HL-60 (cell line): ENCODE measurements at regions not wholly inside any gene's neighbourhood (a gene's known extent, or its start where the extent isn't known, plus 50 kb on each side); places are given as distances from the start of the nearest gene placed in this dataset.
A peak's percentile ranks its signal among the peaks of the same experiment; 100 is the strongest.
"Not testable (repeated sequence)": the region's sequence is repeated elsewhere in the genome, so short reads cannot be mapped to it uniquely, and the experiment has no call there.

Experiments
- DNase-seq, 2 experiments: peaks; one replicate each; pipeline ENCODE4 v3.0.0-alpha.2; 2010 to 2020; ENCODE audit warnings: low read depth in 1 of 2, low spot score in 1 of 2
- H3K27ac ChIP-seq: fragments of 250-450 bp; sonication (Bioruptor Pico); replicated peaks from 2 replicates; pipeline ENCODE4 v1.5.1; 2020; ENCODE audit warnings: mild to moderate bottlenecking, moderate library complexity
- H3K27me3 ChIP-seq: fragments of 250-450 bp; sonication (Bioruptor Pico); 2 replicates; pipeline ENCODE4 v1.5.1; 2021; ENCODE audit warnings: mild to moderate bottlenecking, moderate library complexity; ENCODE audit not compliant: insufficient read depth, poor library complexity, severe bottlenecking
- H3K4me3 ChIP-seq: replicated peaks from 2 replicates; pipeline ENCODE4 v1.5.1; 2011; ENCODE audit warnings: mild to moderate bottlenecking, control low read depth, low read length; ENCODE audit not compliant: insufficient read depth
- GABPA ChIP-seq: IDR thresholded peaks from 2 replicates; pipeline ENCODE4 v1.6.1; 2012; ENCODE audit warnings: low read depth
- POLR2AphosphoS5 ChIP-seq: IDR thresholded peaks from 2 replicates; pipeline ENCODE4 v1.6.1; 2012; ENCODE audit warnings: low read depth
- REST ChIP-seq: IDR thresholded peaks from 2 replicates; pipeline ENCODE4 v1.6.1; 2012; ENCODE audit warnings: low read depth; ENCODE audit not compliant: insufficient replicate concordance
- SPI1 ChIP-seq: IDR thresholded peaks from 2 replicates; pipeline ENCODE4 v1.6.1; 2012; ENCODE audit warnings: low read depth, mild to moderate bottlenecking, borderline replicate concordance
- TF ChIP-seq, protein P1 (sequence below): IDR thresholded peaks from one replicate; pipeline ENCODE4 v1.5.1; 2011; ENCODE audit warnings: low read length, control low read depth, inconsistent platforms; ENCODE audit not compliant: insufficient read depth

GRCh38 chr1:103274886-103275285, 166.6 kb upstream of the COL11A1 start:
- H3K27me3 ChIP-seq: no peaks in the 10 kb centered on the region
- no peak for DNase-seq
- TF ChIP-seq, protein P1, sequence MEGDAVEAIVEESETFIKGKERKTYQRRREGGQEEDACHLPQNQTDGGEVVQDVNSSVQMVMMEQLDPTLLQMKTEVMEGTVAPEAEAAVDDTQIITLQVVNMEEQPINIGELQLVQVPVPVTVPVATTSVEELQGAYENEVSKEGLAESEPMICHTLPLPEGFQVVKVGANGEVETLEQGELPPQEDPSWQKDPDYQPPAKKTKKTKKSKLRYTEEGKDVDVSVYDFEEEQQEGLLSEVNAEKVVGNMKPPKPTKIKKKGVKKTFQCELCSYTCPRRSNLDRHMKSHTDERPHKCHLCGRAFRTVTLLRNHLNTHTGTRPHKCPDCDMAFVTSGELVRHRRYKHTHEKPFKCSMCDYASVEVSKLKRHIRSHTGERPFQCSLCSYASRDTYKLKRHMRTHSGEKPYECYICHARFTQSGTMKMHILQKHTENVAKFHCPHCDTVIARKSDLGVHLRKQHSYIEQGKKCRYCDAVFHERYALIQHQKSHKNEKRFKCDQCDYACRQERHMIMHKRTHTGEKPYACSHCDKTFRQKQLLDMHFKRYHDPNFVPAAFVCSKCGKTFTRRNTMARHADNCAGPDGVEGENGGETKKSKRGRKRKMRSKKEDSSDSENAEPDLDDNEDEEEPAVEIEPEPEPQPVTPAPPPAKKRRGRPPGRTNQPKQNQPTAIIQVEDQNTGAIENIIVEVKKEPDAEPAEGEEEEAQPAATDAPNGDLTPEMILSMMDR: no peak
- TF ChIP-seq SPI1 (no peak), POLR2AphosphoS5 (no peak), GABPA (no peak), REST (no peak)
- H3K4me3 ChIP-seq: no peak overlapping the region
- H3K27ac ChIP-seq: no peak overlapping the region

- Histone ChIP-seq H3K27ac (no peak overlapping the region), H3K4me3 (no peak overlapping the region), H3K27me3 (no peaks in the 10 kb centered on the region)
- DNase-seq: no peak
- TF ChIP-seq POLR2AphosphoS5 (no peak), SPI1 (no peak), GABPA (no peak), REST (no peak)
- TF ChIP-seq, protein P1: no peak
Observed at GRCh38 chr1:103273106-103273505, 164.8 kb upstream of the COL11A1 start.

DNA sequence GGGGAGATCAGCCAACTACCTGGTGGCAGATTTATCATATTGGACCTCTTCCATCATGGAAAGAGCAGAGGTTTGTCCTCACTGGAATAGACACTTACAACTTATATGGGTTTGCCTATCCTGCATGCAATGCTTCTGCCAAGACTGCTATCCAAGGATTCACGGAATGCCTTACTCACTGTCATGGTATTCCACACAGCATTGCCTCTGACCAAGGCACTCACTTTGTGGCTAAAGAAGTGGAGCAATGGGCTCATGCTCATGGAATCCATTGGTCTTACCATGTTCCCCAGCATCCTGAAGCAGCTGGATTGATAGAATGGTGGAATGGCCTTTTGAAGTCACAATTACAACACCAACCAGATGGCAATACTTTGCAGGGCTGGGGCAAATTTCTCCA, 163.1 kb upstream of the COL11A1 start:
- H3K27me3 ChIP-seq, DNase-seq, H3K4me3 ChIP-seq, H3K27ac ChIP-seq: not testable (repeated sequence)

DNA sequence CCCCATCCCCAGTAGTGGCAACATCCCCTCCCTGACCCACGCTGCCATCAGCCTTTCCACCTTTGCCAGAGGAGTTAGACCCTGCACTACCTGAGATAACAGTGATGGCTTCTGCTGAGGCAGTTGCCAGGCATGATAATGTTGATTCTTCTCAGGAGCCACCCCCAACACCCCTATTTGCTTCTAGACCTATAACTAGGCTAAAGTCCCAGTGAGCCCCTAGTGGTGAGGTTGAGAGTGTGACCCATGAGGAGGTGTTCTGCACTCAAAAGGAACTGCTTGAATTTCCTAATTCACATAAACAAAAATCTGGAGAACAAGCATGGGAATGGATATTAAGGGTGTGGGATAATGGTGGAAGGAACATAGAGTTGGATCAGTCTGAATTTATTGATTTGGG, 159.6 kb upstream of the COL11A1 start:
- DNase-seq: no peak
- Histone ChIP-seq H3K27ac (no peak overlapping the region), H3K4me3 (no peak overlapping the region), H3K27me3 (no peaks in the 10 kb centered on the region)
- TF ChIP-seq GABPA: no peak
- no peak for TF ChIP-seq SPI1
- TF ChIP-seq, protein P1: peak; percentile 7
